Effector CD4-positive, alpha-beta T cell (primary cell): ENCODE measurements at regions not wholly inside any gene's neighbourhood (a gene's known extent, or its start where the extent isn't known, plus 50 kb on each side); places are given as distances from the start of the nearest gene placed in this dataset.

Source experiments
- DNase-seq: peaks from one replicate; pipeline ENCODE4 v3.0.0-alpha.2; 2020

GRCh38 chr7:121447243-121447910 lies 51.3 kb upstream of the FAM3C start:
- DNase-seq: no peak

- DNase-seq: no peak
Observed at GRCh38 chr7:121446526-121446925, 50.4 kb upstream of the FAM3C start.
